ENCODE measurements at regions not wholly inside any gene's neighbourhood (a gene's known extent, or its start where the extent isn't known, plus 50 kb on each side); places are given as distances from the start of the nearest gene placed in this dataset.

DNA sequence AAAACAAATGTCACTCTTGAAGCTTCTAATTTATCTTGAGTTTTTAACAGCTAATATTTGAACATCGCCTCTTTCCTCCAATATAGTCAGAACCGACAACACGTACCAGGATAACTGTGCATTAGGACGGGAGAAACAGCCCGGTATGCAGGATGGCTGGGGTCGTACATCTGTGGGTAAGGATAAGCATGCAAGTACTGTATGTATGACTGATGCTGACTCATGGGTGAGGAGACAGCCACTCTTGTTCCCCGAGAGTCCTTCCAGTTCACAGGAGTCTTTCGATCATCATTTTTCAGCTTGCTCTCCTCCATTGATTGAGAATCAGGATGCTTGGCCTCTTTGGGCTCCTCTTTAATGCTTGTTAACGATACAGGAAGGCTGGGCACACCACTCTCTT, 102.3 kb downstream of the ZNF608 start:
- Histone ChIP-seq H3K4me1 (peaks cover 6% of the 10 kb centered on the region), H3K27ac (no peak overlapping the region), H3K9me3 (no peaks in the 10 kb centered on the region), H3K36me3 (peaks cover 6% of the 10 kb centered on the region), H3K4me3 (no peak overlapping the region), H3K27me3 (no peaks in the 10 kb centered on the region)
- no peak for DNase-seq (ENCODE audit: low spot score in 2 of 2)
- TF ChIP-seq, protein P1, sequence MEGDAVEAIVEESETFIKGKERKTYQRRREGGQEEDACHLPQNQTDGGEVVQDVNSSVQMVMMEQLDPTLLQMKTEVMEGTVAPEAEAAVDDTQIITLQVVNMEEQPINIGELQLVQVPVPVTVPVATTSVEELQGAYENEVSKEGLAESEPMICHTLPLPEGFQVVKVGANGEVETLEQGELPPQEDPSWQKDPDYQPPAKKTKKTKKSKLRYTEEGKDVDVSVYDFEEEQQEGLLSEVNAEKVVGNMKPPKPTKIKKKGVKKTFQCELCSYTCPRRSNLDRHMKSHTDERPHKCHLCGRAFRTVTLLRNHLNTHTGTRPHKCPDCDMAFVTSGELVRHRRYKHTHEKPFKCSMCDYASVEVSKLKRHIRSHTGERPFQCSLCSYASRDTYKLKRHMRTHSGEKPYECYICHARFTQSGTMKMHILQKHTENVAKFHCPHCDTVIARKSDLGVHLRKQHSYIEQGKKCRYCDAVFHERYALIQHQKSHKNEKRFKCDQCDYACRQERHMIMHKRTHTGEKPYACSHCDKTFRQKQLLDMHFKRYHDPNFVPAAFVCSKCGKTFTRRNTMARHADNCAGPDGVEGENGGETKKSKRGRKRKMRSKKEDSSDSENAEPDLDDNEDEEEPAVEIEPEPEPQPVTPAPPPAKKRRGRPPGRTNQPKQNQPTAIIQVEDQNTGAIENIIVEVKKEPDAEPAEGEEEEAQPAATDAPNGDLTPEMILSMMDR (IDR thresholded peaks at IDR 0.05), result no peak
- TF ChIP-seq POLR2AphosphoS5 (IDR thresholded peaks at IDR 0.05) (no peak), POLR2A (IDR thresholded peaks at IDR 0.05) (no peak), EP300 (IDR thresholded peaks at IDR 0.05) (no peak)
- WGBS, result 96% methylated on average over 9 of the region's 9 CpGs

DNA sequence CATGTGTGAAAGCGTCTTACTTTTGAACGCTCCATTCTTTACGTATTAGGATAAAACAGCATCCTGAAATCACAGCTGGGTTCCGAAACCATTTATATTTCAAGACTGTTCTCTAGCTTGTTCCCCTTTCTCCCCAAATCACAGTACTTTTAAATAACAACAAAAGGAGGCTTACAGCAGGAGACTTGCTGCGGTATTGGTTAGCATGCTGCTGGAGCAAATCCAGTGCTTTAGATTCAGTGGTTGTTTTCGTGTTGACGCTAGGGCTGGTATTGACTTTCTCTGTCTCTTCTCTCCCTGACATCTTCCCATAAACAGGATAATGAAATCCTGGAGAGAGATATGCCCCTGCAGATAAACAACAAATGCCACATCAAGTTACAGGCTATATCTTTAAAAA, 103.1 kb downstream of the ZNF608 start:
- peaks cover 6% of the 10 kb centered on the region for H3K36me3 ChIP-seq

DNA sequence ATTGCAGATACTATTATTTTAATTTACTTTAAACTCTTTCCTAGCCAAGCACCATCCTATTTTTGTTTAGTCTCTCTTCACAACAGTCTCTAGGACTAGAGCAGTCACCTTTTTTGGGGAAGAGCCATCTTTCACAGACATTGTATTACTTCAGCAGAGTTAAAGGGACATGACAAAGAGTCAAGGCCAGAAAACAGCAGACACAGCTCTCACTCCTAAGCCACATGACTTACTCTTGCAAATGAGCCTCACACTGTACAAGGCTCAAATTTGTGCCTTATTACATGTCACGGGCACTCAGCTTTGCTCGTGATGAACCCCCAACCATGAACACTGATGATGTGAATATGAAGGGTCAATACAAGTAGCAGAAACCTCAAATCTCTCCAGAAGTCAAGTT, 104.3 kb downstream of the ZNF608 start:
- 97% methylated on average over 2 of the region's 2 CpGs for WGBS
- Histone ChIP-seq H3K27ac (no peak overlapping the region), H3K4me3 (no peak overlapping the region), H3K4me1 (no peaks in the 10 kb centered on the region), H3K27me3 (no peaks in the 10 kb centered on the region), H3K36me3 (no peaks in the 10 kb centered on the region), H3K9me3 (no peaks in the 10 kb centered on the region)
- TF ChIP-seq POLR2AphosphoS5 (IDR thresholded peaks at IDR 0.05), result no peak
- no peak for TF ChIP-seq EP300 (IDR thresholded peaks at IDR 0.05)
- no peak for TF ChIP-seq POLR2A (IDR thresholded peaks at IDR 0.05)
- TF ChIP-seq, protein P1 (IDR thresholded peaks at IDR 0.05), result no peak
- DNase-seq (ENCODE audit: low spot score in 2 of 2), result no peak

More for the DNA sequence above, 103.1 kb downstream of the ZNF608 start:
- WGBS, result 93% methylated on average over 7 of the region's 7 CpGs
- Histone ChIP-seq H3K27me3 (no peaks in the 10 kb centered on the region), H3K4me3 (no peak overlapping the region), H3K4me1 (no peaks in the 10 kb centered on the region), H3K27ac (no peak overlapping the region), H3K9me3 (no peaks in the 10 kb centered on the region)
- TF ChIP-seq POLR2A (IDR thresholded peaks at IDR 0.05), result no peak
- DNase-seq (ENCODE audit: low spot score in 2 of 2), result no peak

DNA sequence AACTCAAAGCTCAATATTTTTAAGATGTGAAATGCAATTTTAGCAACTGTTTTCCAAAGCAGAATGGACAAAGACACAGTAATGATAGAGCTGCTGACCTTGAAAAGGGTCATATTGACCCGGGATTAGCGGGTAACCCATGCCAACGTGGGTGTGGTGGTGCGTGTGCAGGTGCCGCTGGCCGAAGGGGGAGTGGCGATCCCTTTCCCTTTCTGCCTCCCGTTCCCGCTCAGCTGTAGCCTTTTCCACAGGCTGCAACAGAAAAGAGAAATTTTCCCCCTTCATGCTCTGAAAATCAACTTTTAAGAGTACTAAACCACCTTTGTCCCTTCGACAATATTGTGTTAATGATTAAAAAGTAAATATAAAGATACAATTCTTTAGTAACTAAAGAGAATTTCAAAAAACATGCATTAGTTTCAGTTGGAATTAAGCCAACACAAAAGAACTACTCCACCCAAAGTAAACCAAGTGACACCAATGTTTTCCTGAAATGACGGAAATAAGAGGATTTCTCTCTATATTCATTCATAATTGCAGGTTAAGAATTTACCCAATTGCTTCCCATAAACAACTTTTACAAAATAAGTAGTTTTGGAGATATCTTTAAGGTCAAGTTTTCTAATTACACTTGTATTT, 105.2 kb downstream of the ZNF608 start:
- H3K4me1 ChIP-seq, result no peaks in the 10 kb centered on the region
- WGBS, result 87% methylated on average over 11 of the region's 11 CpGs
- DNase-seq (ENCODE audit: low spot score in 2 of 2), result no peak

DNA sequence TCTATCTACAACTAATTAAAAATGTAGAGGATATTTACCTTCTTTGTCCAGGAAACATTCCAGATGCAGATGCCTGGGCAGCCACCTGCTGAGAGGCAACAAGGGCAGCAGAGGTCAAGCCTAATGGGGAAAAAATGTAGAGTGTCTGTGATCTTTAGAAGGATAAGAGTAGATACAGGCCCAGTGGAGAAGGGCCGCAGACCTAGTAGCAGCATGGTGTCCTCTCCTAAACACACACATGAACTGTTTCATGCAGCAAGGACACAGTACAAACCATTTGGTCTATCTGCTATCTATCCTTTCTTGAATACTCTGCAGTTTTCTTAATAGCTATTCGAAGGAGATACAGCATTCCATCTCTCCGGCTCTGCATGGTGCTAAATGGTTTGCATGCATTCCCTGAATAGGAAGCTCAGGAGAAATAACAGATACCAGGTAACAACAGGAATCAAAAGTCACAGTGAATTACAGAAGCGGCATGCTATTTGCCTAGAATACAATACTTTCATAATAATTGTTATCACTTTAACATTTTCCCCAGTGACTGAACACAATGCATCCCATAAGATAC, 107.3 kb downstream of the ZNF608 start:
- TF ChIP-seq, protein P1 (IDR thresholded peaks at IDR 0.05), result no peak
- TF ChIP-seq POLR2A (IDR thresholded peaks at IDR 0.05) (no peak), POLR2AphosphoS5 (IDR thresholded peaks at IDR 0.05) (no peak)
- Histone ChIP-seq H3K27ac (no peak overlapping the region), H3K27me3 (no peaks in the 10 kb centered on the region), H3K4me1 (peaks cover 4% of the 10 kb centered on the region), H3K4me3 (no peak overlapping the region), H3K36me3 (no peaks in the 10 kb centered on the region), H3K9me3 (no peaks in the 10 kb centered on the region)
- no peak for DNase-seq (ENCODE audit: low spot score in 2 of 2)
- 83% methylated on average over 4 of the region's 4 CpGs for whole genome bisulfite sequencing

More for the DNA sequence above, 105.2 kb downstream of the ZNF608 start:
- Histone ChIP-seq H3K9me3 (no peaks in the 10 kb centered on the region), H3K27ac (no peak overlapping the region), H3K27me3 (no peaks in the 10 kb centered on the region), H3K4me3 (no peak overlapping the region), H3K36me3 (no peaks in the 10 kb centered on the region)
- TF ChIP-seq POLR2AphosphoS5 (IDR thresholded peaks at IDR 0.05), result no peak
- TF ChIP-seq POLR2A (IDR thresholded peaks at IDR 0.05), result no peak
- TF ChIP-seq, protein P1 (IDR thresholded peaks at IDR 0.05), result no peak
- no peak for TF ChIP-seq EP300 (IDR thresholded peaks at IDR 0.05)
